ENCODE measurements at regions not wholly inside any gene's neighbourhood (a gene's known extent, or its start where the extent isn't known, plus 50 kb on each side); places are given as distances from the start of the nearest gene placed in this dataset.
A peak's percentile ranks its signal among the peaks of the same experiment; 100 is the strongest.

- H3K36me3 ChIP-seq (ENCODE audit: control insufficient read depth, insufficient read depth, low read length): no peaks in the 10 kb centered on the region
- POLR2A ChIA-PET: no interaction called here
- peak; percentile 41 for DNase-seq (ENCODE audit: low read depth)
- no peak overlapping the region for H3K4me3 ChIP-seq (ENCODE audit: low read depth, low read length)
- CTCF ChIA-PET: no interaction called here
- H3K27me3 ChIP-seq (ENCODE audit: control insufficient read depth, insufficient read depth, low read length): no peaks in the 10 kb centered on the region
- no peak for TF ChIP-seq CTCF (IDR thresholded peaks at IDR 0.05; ENCODE audit: insufficient read depth, low read depth, low read length)
These were observed 257.8 kb upstream of the LUZP2 start for GRCh38 chr11:24238771-24239645.

DNA sequence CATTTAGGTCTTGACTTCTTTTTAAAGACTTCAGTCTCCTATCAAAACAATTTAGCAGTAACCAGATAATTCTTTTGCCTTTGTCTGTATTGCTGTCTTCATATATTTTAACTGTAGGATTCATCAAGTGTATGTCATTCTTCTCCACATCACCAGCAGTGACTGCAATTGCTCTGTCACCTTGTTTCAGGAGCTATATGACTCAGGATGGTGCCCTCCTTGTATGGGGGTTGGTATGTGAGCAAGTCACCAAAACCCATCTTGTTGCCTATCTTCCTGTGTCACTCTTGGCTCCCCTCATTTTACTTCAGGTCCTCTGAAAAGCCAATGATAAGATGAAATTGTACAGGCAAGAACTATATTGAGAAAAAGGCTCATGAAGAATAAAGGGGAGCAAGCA, 256.9 kb upstream of the LUZP2 start:
- ChIA-PET CTCF (interaction anchor here (0.6 kb wide), 1 partner anchor 197 kb away, joined by 3 read pairs; no protein-coding TSS in a partner anchor), POLR2A (no interaction called here)
- no peak for DNase-seq (ENCODE audit: low read depth)
- Histone ChIP-seq H3K36me3 (ENCODE audit: control insufficient read depth, insufficient read depth, low read length) (no peaks in the 10 kb centered on the region), H3K27me3 (ENCODE audit: control insufficient read depth, insufficient read depth, low read length) (no peaks in the 10 kb centered on the region), H3K4me3 (ENCODE audit: low read depth, low read length) (no peak overlapping the region)
- no peak for TF ChIP-seq CTCF (IDR thresholded peaks at IDR 0.05; ENCODE audit: insufficient read depth, low read depth, low read length)

DNA sequence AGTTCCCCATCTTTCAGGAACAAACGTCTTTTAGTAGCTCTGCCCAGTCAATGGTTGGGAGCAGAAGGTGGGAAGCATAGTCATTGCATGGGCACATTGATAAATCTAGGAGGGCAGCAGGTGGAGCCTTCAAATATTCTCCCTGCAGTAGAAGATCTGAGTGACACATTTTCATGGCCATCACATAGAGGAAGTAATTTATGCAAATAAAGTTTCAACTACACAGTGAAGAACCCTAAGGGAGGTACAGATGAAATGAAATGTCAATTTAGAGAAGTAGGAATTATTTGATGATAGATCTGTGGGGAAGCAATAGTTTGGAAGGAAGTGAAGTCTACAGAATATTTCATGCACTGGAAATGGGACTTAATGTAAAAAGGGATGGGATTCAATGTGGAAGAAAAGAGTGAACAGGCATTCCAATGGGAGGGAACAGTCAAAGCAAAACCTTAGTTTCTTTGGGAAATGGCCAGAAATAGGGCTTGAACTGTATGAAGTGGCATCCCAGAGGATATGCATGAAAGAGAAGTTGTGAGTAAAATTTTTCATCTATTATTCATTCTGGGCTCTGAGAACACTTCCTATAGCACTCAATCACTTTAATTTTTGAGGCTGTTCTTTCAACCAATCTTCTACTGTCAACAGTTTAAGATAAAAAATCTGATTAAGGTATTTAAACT, 256.2 kb upstream of the LUZP2 start:
- Histone ChIP-seq H3K4me3 (ENCODE audit: low read depth, low read length) (no peak overlapping the region), H3K36me3 (ENCODE audit: control insufficient read depth, insufficient read depth, low read length) (no peaks in the 10 kb centered on the region), H3K27me3 (ENCODE audit: control insufficient read depth, insufficient read depth, low read length) (no peaks in the 10 kb centered on the region)
- POLR2A ChIA-PET: no interaction called here
- CTCF ChIA-PET: interaction anchor here (0.6 kb wide), 1 partner anchor 196 kb away, joined by 3 read pairs; no protein-coding TSS in a partner anchor
- no peak for DNase-seq (ENCODE audit: low read depth)
- TF ChIP-seq CTCF (IDR thresholded peaks at IDR 0.05; ENCODE audit: insufficient read depth, low read depth, low read length): no peak

- POLR2A ChIA-PET: no interaction called here
- no peak overlapping the region for H3K4me3 ChIP-seq (ENCODE audit: low read depth, low read length)
- CTCF ChIA-PET: no interaction called here
- H3K36me3 ChIP-seq (ENCODE audit: control insufficient read depth, insufficient read depth, low read length): no peaks in the 10 kb centered on the region
- no peak for DNase-seq (ENCODE audit: low read depth)
- TF ChIP-seq CTCF (IDR thresholded peaks at IDR 0.05; ENCODE audit: insufficient read depth, low read depth, low read length): no peak
- no peaks in the 10 kb centered on the region for H3K27me3 ChIP-seq (ENCODE audit: control insufficient read depth, insufficient read depth, low read length)
These were observed 250.1 kb upstream of the LUZP2 start for GRCh38 chr11:24246715-24247114.

- no peak for DNase-seq (ENCODE audit: low read depth)
- CTCF ChIA-PET: no interaction called here
- no peak for TF ChIP-seq CTCF (IDR thresholded peaks at IDR 0.05; ENCODE audit: insufficient read depth, low read depth, low read length)
- Histone ChIP-seq H3K27me3 (ENCODE audit: control insufficient read depth, insufficient read depth, low read length) (no peaks in the 10 kb centered on the region), H3K4me3 (ENCODE audit: low read depth, low read length) (no peak overlapping the region), H3K36me3 (ENCODE audit: control insufficient read depth, insufficient read depth, low read length) (no peaks in the 10 kb centered on the region)
- POLR2A ChIA-PET: no interaction called here
These were observed 249.0 kb upstream of the LUZP2 start for GRCh38 chr11:24247846-24248245.
